Activated T-cell treated with anti-CD3 and anti-CD28 coated beads for 24 hours (primary cell): ENCODE measurements at regions not wholly inside any gene's neighbourhood (a gene's known extent, or its start where the extent isn't known, plus 50 kb on each side); places are given as distances from the start of the nearest gene placed in this dataset.
"Not testable (repeated sequence)": the region's sequence is repeated elsewhere in the genome, so short reads cannot be mapped to it uniquely, and the experiment has no call there.

Experiments used
- DNase-seq: peaks from one replicate; pipeline ENCODE4 v3.0.0-alpha.2; 2020; ENCODE audit warnings: low read depth

DNA sequence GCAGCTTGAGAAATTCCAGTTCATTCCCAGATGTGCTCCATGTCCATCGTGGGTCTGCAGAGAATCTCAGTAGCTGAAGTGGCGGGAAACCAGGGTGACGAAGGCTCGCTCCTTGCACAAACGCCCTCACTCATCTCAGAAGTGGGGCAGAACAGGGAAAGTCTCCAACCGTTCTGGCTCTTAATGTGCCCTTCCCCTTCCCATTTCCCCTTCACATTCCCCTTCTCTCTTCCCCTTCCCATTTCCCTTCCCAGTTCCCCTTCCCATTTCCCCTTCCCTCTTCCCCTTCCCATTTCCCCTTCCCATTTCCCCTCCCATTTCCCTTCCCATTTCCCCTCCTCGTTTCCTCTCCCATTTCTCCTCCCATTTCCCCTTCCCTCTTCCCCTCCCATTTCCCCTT, 108.5 kb downstream of the OLFM1 start:
- not testable (repeated sequence) for DNase-seq

- DNase-seq: no peak
Observed at GRCh38 chr9:135196474-135196873, 109.0 kb downstream of the OLFM1 start.

GRCh38 chr9:135198144-135198543, 110.7 kb downstream of the OLFM1 start:
- no peak for DNase-seq

GRCh38 chr9:135198586-135199285, 111.3 kb downstream of the OLFM1 start:
- DNase-seq: no peak

- no peak for DNase-seq
Observed at GRCh38 chr9:135199489-135199888, 112.0 kb downstream of the OLFM1 start.

DNA sequence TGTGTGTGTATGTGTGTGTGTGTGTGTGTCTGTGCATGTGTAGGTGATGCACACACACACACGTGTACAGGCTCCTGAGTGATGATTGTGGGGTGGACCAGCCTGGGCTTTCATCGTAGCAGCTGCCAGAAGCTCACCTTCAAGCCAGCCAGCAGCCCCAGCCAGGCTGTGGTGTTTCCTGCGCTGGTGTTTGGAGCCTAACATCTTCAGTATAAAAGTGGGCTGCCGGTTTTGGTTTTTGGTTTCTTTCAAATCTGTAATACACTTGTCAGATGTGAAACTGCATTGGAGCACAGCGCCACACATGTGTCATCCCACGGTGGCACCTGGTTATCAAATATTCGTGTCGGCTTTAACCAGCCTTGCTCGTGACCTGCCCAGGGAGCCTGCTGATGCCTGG, 114.2 kb downstream of the OLFM1 start:
- no peak for DNase-seq

- no peak for DNase-seq
Observed at GRCh38 chr9:135204177-135204576, 116.7 kb downstream of the OLFM1 start.

DNA sequence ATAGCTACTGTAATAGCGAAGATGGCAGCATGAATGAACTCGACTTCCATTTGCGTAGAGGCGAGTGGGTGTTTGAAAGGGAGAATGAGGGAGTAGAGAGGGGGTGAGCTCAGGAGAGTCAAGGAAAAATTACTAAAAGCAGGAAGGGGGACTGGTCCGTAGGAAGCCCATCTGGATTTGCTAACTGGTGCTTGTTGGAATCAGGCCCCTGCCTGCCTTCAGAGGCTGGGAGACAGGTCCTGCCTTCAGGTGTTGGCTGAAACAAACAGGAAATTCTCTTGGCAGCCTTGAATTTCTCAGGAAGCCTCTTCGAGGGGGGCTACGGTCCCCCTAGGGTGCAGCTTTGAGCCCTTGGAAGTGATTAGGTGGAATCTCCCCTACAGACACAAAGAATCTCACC, 121.7 kb downstream of the OLFM1 start:
- no peak for DNase-seq

DNA sequence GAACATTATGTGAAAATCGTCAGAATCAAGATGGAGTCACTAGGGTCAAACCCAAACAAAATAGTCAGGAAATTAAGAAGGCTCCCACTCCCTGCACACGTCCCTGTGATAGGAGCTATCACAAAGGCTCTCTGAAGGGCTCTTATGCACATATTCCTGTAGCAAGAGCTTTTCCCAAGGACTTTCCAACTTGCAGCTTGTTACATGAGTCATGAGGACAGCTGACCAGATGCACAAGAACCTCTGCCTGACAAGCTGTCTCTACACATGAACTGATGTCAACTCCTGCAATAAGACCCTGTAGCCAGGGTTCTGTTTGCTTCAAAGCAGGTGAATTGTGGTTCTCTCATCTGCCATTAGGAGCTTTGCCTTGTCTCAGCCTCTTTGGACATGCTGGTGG, 122.4 kb downstream of the OLFM1 start:
- no peak for DNase-seq

DNA sequence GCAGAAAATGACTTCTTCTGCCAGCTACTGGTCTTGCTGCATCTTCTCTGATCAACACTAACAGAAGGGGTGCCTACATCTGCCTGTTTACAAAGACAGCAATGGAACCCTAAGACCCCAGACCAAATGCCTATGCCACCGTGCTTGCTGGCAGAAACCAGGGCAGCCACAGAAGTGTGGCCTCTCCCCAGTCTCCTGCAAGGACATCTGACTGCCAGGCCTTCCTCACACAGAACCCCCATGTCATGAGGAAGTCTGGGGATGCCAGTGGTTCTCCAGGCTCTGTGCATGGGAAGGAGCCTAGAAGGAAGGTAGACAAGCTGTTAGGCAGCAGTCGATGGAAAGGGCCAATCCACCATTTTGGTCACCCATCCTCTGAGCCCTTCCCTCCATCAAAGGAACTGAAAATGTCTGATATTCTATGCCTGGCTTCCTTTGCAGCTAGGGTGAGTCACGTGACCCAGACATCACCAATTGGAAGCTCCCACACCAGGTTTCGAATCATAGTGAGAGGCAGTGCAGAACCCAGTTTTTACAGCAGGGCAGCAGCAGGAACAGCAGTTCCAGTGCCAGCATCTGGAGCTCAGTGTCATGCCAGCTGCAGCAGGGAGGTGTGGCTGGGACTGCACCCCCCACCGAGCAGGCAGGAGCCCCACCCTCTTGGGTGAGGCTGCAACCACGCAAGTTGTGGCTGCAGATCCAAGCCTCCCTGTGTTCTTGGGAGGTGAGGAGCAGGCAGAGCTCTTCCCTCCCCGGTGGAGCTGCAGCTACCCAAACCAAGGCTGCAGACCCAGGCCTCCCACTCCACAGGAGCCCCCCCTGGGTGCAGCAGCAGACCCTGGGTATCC, 123.4 kb downstream of the OLFM1 start:
- DNase-seq: no peak

GRCh38 chr9:135211524-135211890, 124.0 kb downstream of the OLFM1 start:
- DNase-seq: no peak

GRCh38 chr9:135212961-135213360, 125.5 kb downstream of the OLFM1 start:
- no peak for DNase-seq

- no peak for DNase-seq
Observed at GRCh38 chr9:135213566-135213965, 126.1 kb downstream of the OLFM1 start.

DNA sequence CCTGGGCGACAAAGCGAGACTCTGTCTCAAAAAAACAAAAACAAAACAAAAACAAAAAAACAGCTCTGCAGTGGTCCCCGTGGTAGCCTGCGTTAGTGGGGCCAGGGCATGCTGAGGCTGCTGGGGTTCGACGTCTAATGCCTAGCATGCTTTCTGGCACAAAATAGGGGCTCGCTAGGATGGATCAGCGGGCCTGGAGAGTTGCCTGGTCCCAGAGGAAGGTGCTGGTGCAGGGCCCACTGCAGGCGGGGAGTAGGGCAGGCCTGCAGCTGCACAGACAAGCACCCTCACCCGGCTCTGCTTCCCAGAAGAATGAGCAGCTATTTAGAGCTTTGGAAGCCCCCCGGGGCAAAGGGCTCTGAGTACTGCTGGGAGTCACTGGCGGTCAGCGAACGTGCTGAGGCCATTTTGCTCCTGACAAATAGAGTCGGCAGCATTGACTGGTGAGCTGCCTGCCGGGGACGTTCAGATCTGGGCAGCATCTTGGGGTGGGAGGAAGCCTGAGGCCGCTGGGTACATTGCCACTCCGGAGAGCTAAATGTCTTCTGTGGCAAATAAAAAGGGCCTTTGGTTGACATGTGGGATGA, 126.7 kb downstream of the OLFM1 start:
- no peak for DNase-seq

GRCh38 chr9:135214706-135215105, 127.2 kb downstream of the OLFM1 start:
- DNase-seq: no peak

GRCh38 chr9:135215571-135216161, 128.2 kb downstream of the OLFM1 start:
- DNase-seq: no peak

GRCh38 chr9:135216236-135216635, 128.8 kb downstream of the OLFM1 start:
- DNase-seq: no peak

DNA sequence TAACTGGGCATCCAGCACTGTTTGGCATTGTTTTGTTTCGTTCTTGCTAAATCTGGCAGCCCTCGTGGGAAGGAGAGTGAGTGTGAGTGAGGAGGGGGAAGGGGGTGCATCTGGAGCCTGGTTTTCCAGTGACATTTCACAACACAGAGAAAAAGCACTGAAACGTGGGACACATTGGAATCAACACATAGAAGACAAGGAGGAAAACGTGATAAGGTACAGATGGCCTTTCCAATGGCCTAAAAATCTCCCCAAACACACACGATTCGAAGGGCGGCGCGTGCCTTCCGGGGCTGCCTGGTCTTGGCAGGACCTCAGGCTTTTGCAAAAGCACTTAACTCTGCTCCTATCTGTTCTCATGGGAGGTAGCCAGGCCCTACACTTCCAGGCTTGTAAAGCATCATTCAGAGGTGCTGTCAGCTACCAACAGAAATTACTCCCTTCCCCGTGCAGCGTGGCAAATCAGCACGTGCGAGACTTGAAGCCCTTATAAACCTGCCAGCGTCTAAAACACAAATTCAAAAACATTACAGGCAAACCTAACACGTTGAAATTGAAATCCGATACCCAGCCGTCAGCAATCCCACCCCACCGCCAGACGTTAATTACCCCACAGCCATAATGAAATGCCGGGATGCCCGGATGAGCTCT, 129.4 kb downstream of the OLFM1 start:
- DNase-seq: no peak

DNA sequence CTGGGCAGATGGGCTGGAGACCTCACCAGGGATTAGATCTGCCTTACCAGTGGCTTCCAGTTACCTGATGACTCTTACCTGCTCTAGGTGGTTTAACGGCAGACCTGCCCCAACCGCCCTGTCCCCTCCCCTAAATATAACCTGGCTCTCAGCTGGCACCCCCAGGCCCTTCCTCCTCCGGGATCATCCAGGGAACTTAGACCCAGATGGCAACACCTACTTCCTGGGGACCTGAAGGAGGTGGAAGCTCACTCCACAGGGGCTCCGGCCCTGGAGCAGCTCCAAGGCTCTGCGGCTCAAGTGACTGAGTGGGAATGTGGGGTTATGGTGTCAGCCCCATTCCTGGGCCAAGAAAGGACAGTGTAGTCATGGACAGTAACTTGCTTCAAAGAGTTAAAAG, 130.4 kb downstream of the OLFM1 start:
- DNase-seq: no peak

DNA sequence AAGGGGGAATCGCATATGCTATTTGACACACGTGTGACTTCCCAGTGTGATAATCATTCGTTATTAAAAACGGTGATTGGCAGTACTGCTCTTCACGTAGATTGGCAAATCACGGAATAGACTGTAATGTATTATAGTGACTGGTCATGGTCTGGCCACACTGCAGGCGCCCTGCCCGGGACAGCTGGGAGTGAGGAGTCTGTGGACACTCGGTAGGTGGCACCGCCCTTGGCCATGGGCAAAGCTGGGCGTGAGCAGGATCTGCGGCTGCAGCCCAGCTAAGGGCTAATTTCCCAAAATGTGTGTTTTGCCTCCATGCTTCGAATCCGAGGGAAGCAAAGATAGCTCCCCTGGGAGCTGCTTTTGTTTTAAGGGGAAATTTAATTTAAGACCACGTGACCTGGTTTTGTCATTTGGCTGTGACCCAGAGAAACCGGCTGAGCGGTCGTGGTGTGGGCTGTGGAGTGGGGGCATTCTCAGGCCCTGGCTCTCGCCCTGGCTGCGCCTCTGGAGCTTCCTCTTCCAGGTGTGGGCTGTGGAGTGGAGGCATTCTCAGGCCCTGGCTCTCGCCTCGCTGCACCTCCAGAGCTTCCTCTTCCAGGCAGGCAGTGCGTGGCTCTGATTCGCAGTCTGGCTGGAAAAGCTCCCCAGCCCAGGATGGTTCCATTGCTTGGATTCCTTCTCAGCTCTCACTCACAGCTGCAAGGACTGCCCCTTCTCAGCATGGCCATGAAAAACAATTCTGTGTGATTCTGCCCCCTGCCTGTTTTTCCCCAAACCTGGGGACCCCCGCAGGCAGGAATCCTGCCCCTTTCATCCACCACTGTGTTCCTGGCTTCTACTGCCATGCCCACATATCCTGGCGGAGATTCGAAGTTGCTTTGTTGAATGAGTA, 131.1 kb downstream of the OLFM1 start:
- no peak for DNase-seq
